PC-3 (cell line): ENCODE measurements at regions not wholly inside any gene's neighbourhood (a gene's known extent, or its start where the extent isn't known, plus 50 kb on each side); places are given as distances from the start of the nearest gene placed in this dataset.
A peak's percentile ranks its signal among the peaks of the same experiment; 100 is the strongest.

Source experiments
- ATAC-seq: fragments of 200-7000 bp; cut with Tn5 transposase; 2 replicates; pipeline ENCODE4 v1.9.1; 2020; ENCODE audit warnings: mild to moderate bottlenecking, moderate library complexity
- BruUV-seq: library from RNA; stranded (reverse); fragments of 400-500 nt; replicated peaks from 2 replicates; lab custom pipeline; 2021; lab: Mats Ljungman, UMichigan
- CTCF ChIA-PET: fragments of 300-600 bp; sonication (Branson Sonifier 250); formaldehyde crosslinking; loops from one replicate; lab custom pipeline; 2022; ENCODE audit warnings: antibody characterized with exemption; lab: Charles Lee
- POLR2A ChIA-PET: fragments of 300-600 bp; sonication (Branson Sonifier 250); formaldehyde crosslinking; loops from one replicate; lab custom pipeline; 2022; ENCODE audit warnings: antibody characterized with exemption; ENCODE audit not compliant: unreplicated experiment; lab: Charles Lee
- DNase-seq: peaks from one replicate; pipeline ENCODE4 v3.0.0-alpha.2; 2015
- H2AFZ ChIP-seq: fragments of 300-600 bp; sonication (generic); 2 replicates; pipeline ENCODE4 v1.6.0; 2016; ENCODE audit warnings: antibody characterized with exemption, low read length
- H3F3A ChIP-seq: fragments of 300-600 bp; sonication (generic); one replicate; pipeline ENCODE4 v1.6.0; 2017; ENCODE audit warnings: antibody characterized with exemption, low read length, control low read depth, mild to moderate bottlenecking; ENCODE audit not compliant: unreplicated experiment
- H3K27ac ChIP-seq: fragments of 300-600 bp; sonication (generic); 2 replicates; pipeline ENCODE4 v1.5.1; 2016; ENCODE audit warnings: mild to moderate bottlenecking, low read length
- H3K27me3 ChIP-seq: fragments of 300-600 bp; sonication (generic); 2 replicates; pipeline ENCODE4 v1.6.1; 2016; ENCODE audit warnings: low read length, mixed read lengths
- H3K36me3 ChIP-seq: fragments of 300-600 bp; sonication (generic); 2 replicates; pipeline ENCODE4 v1.6.1; 2016; ENCODE audit warnings: low read depth, mixed run types, low read length, mixed read lengths
- H3K4me1 ChIP-seq: fragments of 300-600 bp; sonication (generic); 2 replicates; pipeline ENCODE4 v1.5.1; 2016; ENCODE audit warnings: low read length; ENCODE audit not compliant: insufficient read depth
- H3K4me2 ChIP-seq: fragments of 300-600 bp; sonication (generic); 2 replicates; pipeline ENCODE4 v1.6.0; 2016; ENCODE audit warnings: low read length
- H3K4me3 ChIP-seq: fragments of 300-600 bp; sonication (generic); 2 replicates; pipeline ENCODE4 v1.5.1; 2016; ENCODE audit warnings: mild to moderate bottlenecking, low read length, mixed read lengths
- H3K79me2 ChIP-seq: fragments of 300-600 bp; sonication (generic); 2 replicates; pipeline ENCODE4 v1.6.1; 2017; ENCODE audit warnings: low read length, mixed read lengths
- H3K9ac ChIP-seq: fragments of 300-600 bp; sonication (generic); 2 replicates; pipeline ENCODE4 v1.6.0; 2016; ENCODE audit warnings: mild to moderate bottlenecking, low read length
- H3K9me2 ChIP-seq: fragments of 300-600 bp; sonication (generic); replicated peaks from 2 replicates; pipeline ENCODE4 v1.6.1; 2016; ENCODE audit warnings: mixed run types, low read length, mixed read lengths
- H3K9me3 ChIP-seq: fragments of 300-600 bp; sonication (generic); 2 replicates; pipeline ENCODE4 v1.6.1; 2016; ENCODE audit warnings: low read length, mixed read lengths
- H4K20me1 ChIP-seq: fragments of 300-600 bp; sonication (generic); 2 replicates; pipeline ENCODE4 v1.6.1; 2016; ENCODE audit warnings: low read length, mixed read lengths
- CTCF ChIP-seq: fragments of 300-600 bp; sonication (generic); conservative IDR thresholded peaks from 2 replicates; pipeline ENCODE4 v1.5.1; 2017; ENCODE audit warnings: antibody characterized with exemption, low read depth, mild to moderate bottlenecking, low read length
- EZH2 ChIP-seq: fragments of 300-600 bp; sonication (generic); IDR thresholded peaks from one replicate; pipeline ENCODE4 v1.6.1; 2017; ENCODE audit warnings: antibody characterized with exemption, mild to moderate bottlenecking, low read length; ENCODE audit not compliant: unreplicated experiment
- EZH2phosphoT487 ChIP-seq: fragments of 300-600 bp; sonication (generic); IDR thresholded peaks from 2 replicates; pipeline ENCODE4 v1.6.1; 2018; ENCODE audit warnings: mild to moderate bottlenecking, antibody characterized with exemption, low read length, borderline replicate concordance
- intact Hi-C: fragments of 100-400 bp; cut with micrococcal nuclease; formaldehyde crosslinking; loops from 2 replicates; pipeline ENCODE4 v1.9.0; 2023

DNA sequence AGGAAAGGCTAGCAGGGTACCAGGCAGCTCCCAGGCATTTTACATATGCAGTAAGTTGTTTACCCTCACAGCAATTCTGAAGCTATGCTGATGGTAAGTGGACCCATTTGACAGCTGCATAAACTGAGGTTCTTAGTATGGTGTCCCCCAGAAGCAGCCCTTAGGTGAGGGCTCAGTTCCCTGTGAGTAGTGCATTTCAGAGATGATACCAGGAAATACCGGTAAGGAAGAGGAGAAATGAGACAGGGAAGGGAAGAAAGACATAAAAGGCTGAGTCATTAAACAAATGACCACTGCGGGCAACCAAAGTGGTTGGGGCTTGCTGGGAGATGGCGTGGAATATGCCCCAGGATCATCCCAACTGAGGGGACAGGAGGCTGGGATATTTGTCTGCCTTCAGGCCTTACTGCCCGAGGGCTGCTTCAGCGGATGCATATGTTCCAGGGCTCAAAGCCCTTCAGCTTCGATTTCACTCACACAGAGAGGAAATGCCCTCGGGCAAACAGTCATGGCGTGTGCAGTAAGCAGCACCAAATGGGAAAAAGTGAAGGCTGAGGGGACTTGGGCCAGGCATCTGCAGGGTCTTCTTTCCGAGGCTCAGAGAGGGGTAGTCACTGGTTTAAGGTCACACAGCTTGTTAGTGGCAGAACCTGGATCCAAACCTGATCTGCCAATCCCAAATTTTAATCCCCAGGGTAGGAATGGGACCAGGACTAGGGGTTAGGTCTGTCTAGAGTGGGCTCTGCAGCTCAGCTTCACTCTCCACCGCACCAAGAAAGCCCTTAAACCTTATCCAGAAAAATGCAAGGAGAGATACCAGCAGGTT is 133.7 kb upstream of the RUNX3 start:
- H4K20me1 ChIP-seq: no peaks in the 10 kb centered on the region
- H3F3A ChIP-seq: no peaks in the 10 kb centered on the region
- H3K36me3 ChIP-seq: no peaks in the 10 kb centered on the region
- no peaks in the 10 kb centered on the region for H3K79me2 ChIP-seq
- H2AFZ ChIP-seq: no peak overlapping the region
- no peak overlapping the region for H3K4me3 ChIP-seq
- H3K4me1 ChIP-seq: peaks cover 4% of the 10 kb centered on the region; the same call in 1 of the 2 replicates
- ATAC-seq (peak; percentile 86), DNase-seq (peak; percentile 66)
- H3K27me3 ChIP-seq: no peaks in the 10 kb centered on the region
- no peaks in the 10 kb centered on the region for H3K9me2 ChIP-seq
- no peak overlapping the region for H3K4me2 ChIP-seq
- CTCF ChIA-PET: no interaction called here
- no peaks in the 10 kb centered on the region for H3K9me3 ChIP-seq
- intact Hi-C loops: no loop called here
- H3K27ac ChIP-seq: no peak overlapping the region
- no peak for TF ChIP-seq EZH2
- TF ChIP-seq EZH2phosphoT487: no peak
- no peak for TF ChIP-seq CTCF
- BruUV-seq: no TSS peak
- H3K9ac ChIP-seq: no peak overlapping the region
- POLR2A ChIA-PET: no interaction called here

GRCh38 chr1:25062621-25063255 is 132.7 kb upstream of the RUNX3 start:
- Histone ChIP-seq H3K27ac (no peak overlapping the region), H2AFZ (no peak overlapping the region), H3K9me2 (no peaks in the 10 kb centered on the region), H3K9ac (no peak overlapping the region), H4K20me1 (no peaks in the 10 kb centered on the region), H3K4me1 (peaks cover 4% of the 10 kb centered on the region; the same call in 1 of the 2 replicates), H3K9me3 (no peaks in the 10 kb centered on the region), H3K36me3 (no peaks in the 10 kb centered on the region), H3K4me2 (no peak overlapping the region), H3K4me3 (no peak overlapping the region), H3F3A (no peaks in the 10 kb centered on the region), H3K79me2 (no peaks in the 10 kb centered on the region), H3K27me3 (peaks cover 3% of the 10 kb centered on the region; the same call in 1 of the 2 replicates)
- DNase-seq: no peak
- TF ChIP-seq EZH2phosphoT487 (no peak), CTCF (no peak), EZH2 (no peak)
- intact Hi-C loops: no loop called here
- CTCF ChIA-PET: no interaction called here
- POLR2A ChIA-PET: no interaction called here
- BruUV-seq: no TSS peak
- no peak for ATAC-seq
